Kidney epithelial cell (primary cell): ENCODE measurements at regions not wholly inside any gene's neighbourhood (a gene's known extent, or its start where the extent isn't known, plus 50 kb on each side); places are given as distances from the start of the nearest gene placed in this dataset.

ENCODE experiments used
- DNase-seq: peaks from one replicate; pipeline ENCODE4 v3.0.0-alpha.2; 2010; ENCODE audit warnings: low read depth
- H3K27me3 ChIP-seq: 2 replicates; pipeline ENCODE4 v1.6.0; 2011; ENCODE audit warnings: low read length; ENCODE audit not compliant: control insufficient read depth, insufficient read depth
- H3K36me3 ChIP-seq: 2 replicates; pipeline ENCODE4 v1.5.1; 2011; ENCODE audit warnings: low read length; ENCODE audit not compliant: control insufficient read depth, insufficient read depth
- H3K4me3 ChIP-seq: 2 replicates; pipeline ENCODE4 v1.5.1; 2011; ENCODE audit warnings: low read depth, mild to moderate bottlenecking, control low read depth, low read length
- CTCF ChIP-seq: IDR thresholded peaks from 2 replicates; pipeline ENCODE4 v1.5.1; 2011; ENCODE audit warnings: mild to moderate bottlenecking, moderate library complexity, low read length, control low read depth, inconsistent platforms; ENCODE audit not compliant: insufficient read depth, poor library complexity, severe bottlenecking

- Histone ChIP-seq H3K36me3 (no peaks in the 10 kb centered on the region), H3K4me3 (no peak overlapping the region), H3K27me3 (no peaks in the 10 kb centered on the region)
- TF ChIP-seq CTCF, result no peak
- no peak for DNase-seq
Observed at GRCh38 chr11:15699978-15700377, 585.3 kb downstream of the INSC start.

- H3K4me3 ChIP-seq, result no peak overlapping the region
- no peaks in the 10 kb centered on the region for H3K36me3 ChIP-seq
- DNase-seq, result no peak
- H3K27me3 ChIP-seq, result no peaks in the 10 kb centered on the region
- TF ChIP-seq CTCF, result no peak
Observed at GRCh38 chr11:15700456-15700855, 585.7 kb downstream of the INSC start.

GRCh38 chr11:15704064-15704463 is 589.3 kb downstream of the INSC start:
- TF ChIP-seq CTCF, result no peak
- Histone ChIP-seq H3K4me3 (no peak overlapping the region), H3K27me3 (no peaks in the 10 kb centered on the region), H3K36me3 (no peaks in the 10 kb centered on the region)
- DNase-seq, result no peak

- no peak for TF ChIP-seq CTCF
- Histone ChIP-seq H3K4me3 (no peak overlapping the region), H3K27me3 (no peaks in the 10 kb centered on the region), H3K36me3 (no peaks in the 10 kb centered on the region)
- DNase-seq, result no peak
Observed at GRCh38 chr11:15704556-15704955, 589.8 kb downstream of the INSC start.

- no peaks in the 10 kb centered on the region for H3K27me3 ChIP-seq
- no peak overlapping the region for H3K4me3 ChIP-seq
- no peak for DNase-seq
- H3K36me3 ChIP-seq, result no peaks in the 10 kb centered on the region
- no peak for TF ChIP-seq CTCF
Observed at GRCh38 chr11:15705891-15706290, 591.2 kb downstream of the INSC start.

GRCh38 chr11:15707194-15707593 is 592.5 kb downstream of the INSC start:
- H3K4me3 ChIP-seq, result no peak overlapping the region
- DNase-seq, result no peak
- H3K27me3 ChIP-seq, result no peaks in the 10 kb centered on the region

More at GRCh38 chr11:15707194-15707593, 592.5 kb downstream of the INSC start:
- no peaks in the 10 kb centered on the region for H3K36me3 ChIP-seq
- no peak for TF ChIP-seq CTCF
